ENCODE measurements at regions not wholly inside any gene's neighbourhood (a gene's known extent, or its start where the extent isn't known, plus 50 kb on each side); places are given as distances from the start of the nearest gene placed in this dataset.
"Not testable (repeated sequence)": the region's sequence is repeated elsewhere in the genome, so short reads cannot be mapped to it uniquely, and the experiment has no call there.

DNA sequence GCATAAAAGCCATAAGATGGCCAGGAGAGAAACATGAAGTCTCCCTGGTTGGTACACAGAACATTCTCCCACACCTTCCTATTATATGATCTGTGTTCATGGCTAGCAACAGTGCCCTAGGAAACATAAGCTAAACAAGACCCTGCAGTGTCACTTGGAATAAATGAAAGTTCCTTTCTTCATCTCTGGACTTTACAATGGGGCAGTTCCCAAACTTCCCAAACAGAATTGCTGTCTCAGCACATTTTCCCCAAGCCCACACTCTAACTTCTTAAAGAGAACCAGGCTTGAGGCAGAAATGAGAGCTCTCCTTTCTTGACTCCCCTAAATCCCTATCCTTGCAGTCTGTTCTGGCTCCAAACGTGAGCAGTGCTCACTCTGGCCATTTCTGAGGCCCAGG, 173.2 kb upstream of the CREB1 start:
- H3K4me3 ChIP-seq: no peak overlapping the region
- H3K4me1 ChIP-seq (replicated peaks in 1 of 2): peaks cover 4% of the 10 kb centered on the region in 2 donors
- 17 to 83% (median 50%) methylated on average over 1 of the region's 1 CpG; no CpG with 5 or more reads in 3 of the 10 experiments for WGBS, 10 experiments
- in situ Hi-C loops (cut with MboI; ENCODE audit: low pct_unique_long_range_greater_than_20kb in 2 of 9, low sequenced_read_pairs in 9 of 9, unreplicated experiment in 9 of 9): no loop called here
- peak in 1 of 8 experiments; percentile 30 for ATAC-seq (replicated peaks in 6 of 8)
- no peak overlapping the region for H3K27ac ChIP-seq

DNA sequence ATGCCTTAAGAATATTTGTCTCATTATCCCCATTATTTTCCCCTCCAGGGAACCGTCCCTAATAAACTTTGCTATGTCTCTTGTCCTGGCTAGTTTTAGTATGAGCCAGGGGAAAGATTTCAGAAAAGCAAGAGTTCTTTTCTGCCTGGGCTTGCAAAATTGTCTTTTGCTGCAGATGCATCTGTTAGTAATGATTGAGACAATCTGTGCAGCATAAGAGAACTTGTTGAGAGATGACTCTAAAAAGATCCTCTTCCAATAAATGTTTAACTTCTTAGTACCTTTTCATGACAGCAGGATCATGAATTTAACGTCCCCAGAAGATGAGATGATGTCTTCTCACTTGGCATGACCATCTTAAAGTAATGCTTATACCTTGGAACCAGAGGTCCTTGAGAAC, 172.5 kb upstream of the CREB1 start:
- Histone ChIP-seq H3K27ac (no peak overlapping the region), H3K4me3 (no peak overlapping the region), H3K4me1 (replicated peaks in 1 of 2) (peaks cover 4% of the 10 kb centered on the region in 2 donors)
- WGBS, 10 experiments: 0 to 100% (median 59%) methylated on average over 1 to 2 of the region's 2 CpGs; no CpG with 5 or more reads in 3 of the 10 experiments
- in situ Hi-C loops (cut with MboI; ENCODE audit: low pct_unique_long_range_greater_than_20kb in 2 of 9, low sequenced_read_pairs in 9 of 9, unreplicated experiment in 9 of 9): no loop called here
- no peak for ATAC-seq (replicated peaks in 6 of 8)

DNA sequence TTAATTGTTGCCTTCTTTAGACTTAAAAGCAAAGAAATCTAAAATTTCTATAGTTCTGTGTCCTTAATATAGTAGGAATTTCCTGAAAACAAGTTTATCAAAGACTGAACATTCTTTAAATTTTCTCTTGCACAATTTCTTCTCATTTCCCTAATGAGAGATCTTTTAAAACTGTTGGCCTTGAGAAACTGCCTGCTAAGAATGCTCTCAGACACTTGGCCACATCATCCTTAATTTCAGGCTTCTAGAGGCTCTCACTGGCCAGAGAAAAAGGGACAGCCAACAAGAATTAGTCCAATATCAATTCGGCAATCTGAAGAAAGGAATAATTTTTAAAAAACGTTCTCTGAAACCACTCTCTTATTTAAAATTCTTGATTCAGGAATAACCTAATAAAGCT, 167.0 kb upstream of the CREB1 start:
- H3K4me3 ChIP-seq: no peak overlapping the region
- no peak for ATAC-seq (replicated peaks in 6 of 8)
- no peak overlapping the region for H3K27ac ChIP-seq
- in situ Hi-C loops (cut with MboI; ENCODE audit: low pct_unique_long_range_greater_than_20kb in 2 of 9, low sequenced_read_pairs in 9 of 9, unreplicated experiment in 9 of 9): no loop called here
- peaks cover 9 to 16% of the 10 kb centered on the region in 2 donors for H3K4me1 ChIP-seq (replicated peaks in 1 of 2)
- 6 to 94% (median 60%) methylated on average over 1 to 2 of the region's 2 CpGs; no CpG with 5 or more reads in 1 of the 10 experiments for WGBS, 10 experiments

DNA sequence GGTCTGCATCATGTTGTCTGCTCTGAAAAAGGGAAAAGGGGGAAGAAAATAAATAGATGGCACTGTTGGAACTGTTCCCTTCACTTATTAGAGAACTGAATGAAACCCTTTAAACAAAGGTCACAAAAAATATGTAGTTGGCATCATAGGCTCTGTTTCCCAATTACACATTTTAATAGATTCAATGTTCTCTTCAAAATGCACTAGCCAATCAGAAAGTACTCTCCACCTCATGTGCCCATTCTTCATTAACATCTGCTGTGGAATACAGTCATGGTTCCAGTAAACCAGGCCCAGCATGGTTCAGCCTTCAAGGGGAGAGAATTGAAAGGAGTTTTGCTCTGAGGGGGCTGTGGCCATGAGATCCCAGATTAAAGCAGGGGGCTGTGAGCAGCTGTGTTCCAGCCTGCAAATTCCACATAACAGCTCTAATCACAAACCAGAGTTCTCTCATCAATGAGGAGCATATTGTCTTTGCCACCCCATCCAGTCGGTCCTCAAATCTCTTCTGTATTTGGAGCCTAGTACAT, 165.9 kb upstream of the CREB1 start:
- 83 to 100% (median 88%) methylated on average over 1 of the region's 1 CpG; no CpG with 5 or more reads in 5 of the 10 experiments for WGBS, 10 experiments
- in situ Hi-C loops (cut with MboI; ENCODE audit: low pct_unique_long_range_greater_than_20kb in 2 of 9, low sequenced_read_pairs in 9 of 9, unreplicated experiment in 9 of 9): no loop called here
- H3K4me3 ChIP-seq: no peak overlapping the region
- no peak for ATAC-seq (replicated peaks in 6 of 8)
- H3K27ac ChIP-seq: no peak overlapping the region
- peaks cover 9 to 16% of the 10 kb centered on the region in 2 donors for H3K4me1 ChIP-seq (replicated peaks in 1 of 2)

DNA sequence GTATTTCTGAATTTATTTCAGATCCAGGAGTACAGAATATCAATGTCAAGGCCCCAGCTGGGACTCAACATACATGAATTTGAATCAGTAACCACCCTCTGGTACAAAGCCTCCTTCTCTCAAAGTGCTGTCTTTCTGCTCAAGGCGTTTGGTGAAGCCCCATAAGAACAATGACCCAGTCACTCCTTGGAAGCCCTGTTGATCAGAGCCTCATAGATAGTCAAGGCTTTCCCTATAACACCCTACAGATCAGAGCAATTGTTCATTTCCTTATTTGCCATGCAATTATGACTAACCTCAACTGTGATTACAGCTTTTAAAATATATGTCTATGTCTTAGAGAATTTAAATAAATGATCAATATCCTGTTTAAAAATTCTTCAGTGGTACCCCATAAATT, 159.1 kb upstream of the CREB1 start:
- WGBS, 10 experiments: 0 to 83% (median 45%) methylated on average over 1 of the region's 1 CpG; no CpG with 5 or more reads in 4 of the 10 experiments
- no peak overlapping the region for H3K4me3 ChIP-seq
- in situ Hi-C loops (cut with MboI; ENCODE audit: low pct_unique_long_range_greater_than_20kb in 2 of 9, low sequenced_read_pairs in 9 of 9, unreplicated experiment in 9 of 9): no loop called here

DNA sequence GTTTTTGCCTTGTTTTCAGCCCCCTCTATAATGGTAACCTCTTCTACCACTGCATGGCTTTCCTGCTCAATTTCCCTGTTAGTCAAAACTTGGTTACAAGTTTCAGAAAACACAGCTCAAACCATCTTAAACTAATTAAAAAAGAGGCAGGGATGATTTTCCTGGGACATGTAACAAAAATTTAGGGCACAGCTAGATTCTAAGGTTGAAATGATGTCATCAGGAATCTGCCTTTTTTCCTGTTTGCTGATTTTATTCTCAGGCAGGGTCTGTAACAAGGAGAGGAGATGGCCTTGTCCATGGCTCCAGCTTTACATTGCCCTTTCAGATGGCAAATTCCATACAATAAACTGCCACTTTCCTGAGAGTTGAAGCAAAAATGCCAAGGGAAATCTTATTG, 157.9 kb upstream of the CREB1 start:
- in situ Hi-C loops (cut with MboI; ENCODE audit: low pct_unique_long_range_greater_than_20kb in 2 of 9, low sequenced_read_pairs in 9 of 9, unreplicated experiment in 9 of 9): no loop called here

More for the DNA sequence above, 159.1 kb upstream of the CREB1 start:
- Histone ChIP-seq H3K4me1 (replicated peaks in 1 of 2) (peaks cover 17 to 27% of the 10 kb centered on the region in 2 donors), H3K27ac (no peak overlapping the region)
- ATAC-seq (replicated peaks in 6 of 8): no peak

DNA sequence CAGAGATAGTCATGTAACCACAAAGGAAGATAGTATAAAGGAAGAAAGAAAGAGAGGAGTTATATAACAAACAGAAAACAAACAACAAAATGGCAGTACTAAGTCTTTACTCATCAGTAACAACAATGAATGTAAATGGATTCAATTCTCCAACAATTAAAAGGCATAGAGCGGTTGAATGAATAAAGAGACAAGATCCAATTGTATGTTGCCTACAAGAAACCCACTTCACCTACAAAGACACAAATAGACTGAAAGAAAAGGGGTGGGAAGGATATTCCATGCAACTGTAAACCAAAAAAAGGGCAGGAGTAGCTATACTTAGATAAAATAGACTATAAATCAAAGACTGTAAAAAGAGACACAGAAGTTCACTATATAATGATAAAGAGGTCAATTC, 157.3 kb upstream of the CREB1 start:
- no peak for ATAC-seq (replicated peaks in 6 of 8)
- in situ Hi-C loops (cut with MboI; ENCODE audit: low pct_unique_long_range_greater_than_20kb in 2 of 9, low sequenced_read_pairs in 9 of 9, unreplicated experiment in 9 of 9): no loop called here
- Histone ChIP-seq H3K4me3 (no peak overlapping the region), H3K4me1 (replicated peaks in 1 of 2) (peaks cover 12 to 20% of the 10 kb centered on the region in 2 donors), H3K27ac (no peak overlapping the region)
- WGBS, 10 experiments: 50 to 100% (median 82%) methylated on average over 1 of the region's 1 CpG; no CpG with 5 or more reads in 1 of the 10 experiments

More for the DNA sequence above, 157.9 kb upstream of the CREB1 start:
- no peak for ATAC-seq (replicated peaks in 6 of 8)
- peaks cover 12 to 20% of the 10 kb centered on the region in 2 donors for H3K4me1 ChIP-seq (replicated peaks in 1 of 2)
- H3K27ac ChIP-seq: no peak overlapping the region
- no peak overlapping the region for H3K4me3 ChIP-seq

DNA sequence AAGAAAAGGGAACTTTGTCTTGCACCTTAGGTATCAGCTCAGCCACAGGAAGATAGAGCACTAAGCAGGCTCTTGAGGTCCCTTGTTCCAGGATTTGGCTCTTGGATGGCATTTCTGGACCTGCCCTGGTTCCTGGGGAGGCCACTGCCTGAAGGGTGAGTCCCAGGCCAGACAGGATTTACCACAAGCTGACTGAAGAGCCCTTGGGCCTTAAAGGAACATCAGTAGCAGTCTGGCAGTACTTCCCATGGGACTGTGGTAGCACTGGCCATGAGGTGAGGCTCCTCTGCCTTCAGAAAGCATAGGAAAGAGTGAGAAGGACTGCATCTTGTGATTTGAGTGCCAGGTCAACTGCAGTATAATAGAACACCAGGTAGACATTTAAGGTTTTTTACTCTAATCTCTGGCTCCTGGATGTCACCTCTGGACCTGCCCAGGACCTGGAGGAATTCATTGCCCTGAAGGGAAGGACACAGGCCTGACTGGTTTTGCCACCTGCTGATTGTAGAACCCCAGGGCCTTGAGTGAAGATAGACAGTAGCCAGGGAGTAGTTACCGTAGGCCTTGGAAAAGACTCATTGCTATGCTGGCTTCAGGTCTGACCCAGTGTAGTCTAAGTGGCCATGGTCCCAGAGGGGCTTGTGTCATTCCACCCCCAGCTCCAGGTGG, 154.4 kb upstream of the CREB1 start:
- H3K4me3 ChIP-seq: no peak overlapping the region
- 100% methylated on average over 1 of the region's 1 CpG; no CpG with 5 or more reads in 7 of the 10 experiments for WGBS, 10 experiments
- peaks cover 4 to 6% of the 10 kb centered on the region in 2 donors for H3K4me1 ChIP-seq (replicated peaks in 1 of 2)
- ATAC-seq (replicated peaks in 6 of 8): no peak
- in situ Hi-C loops (cut with MboI; ENCODE audit: low pct_unique_long_range_greater_than_20kb in 2 of 9, low sequenced_read_pairs in 9 of 9, unreplicated experiment in 9 of 9): no loop called here
- H3K27ac ChIP-seq: no peak overlapping the region

DNA sequence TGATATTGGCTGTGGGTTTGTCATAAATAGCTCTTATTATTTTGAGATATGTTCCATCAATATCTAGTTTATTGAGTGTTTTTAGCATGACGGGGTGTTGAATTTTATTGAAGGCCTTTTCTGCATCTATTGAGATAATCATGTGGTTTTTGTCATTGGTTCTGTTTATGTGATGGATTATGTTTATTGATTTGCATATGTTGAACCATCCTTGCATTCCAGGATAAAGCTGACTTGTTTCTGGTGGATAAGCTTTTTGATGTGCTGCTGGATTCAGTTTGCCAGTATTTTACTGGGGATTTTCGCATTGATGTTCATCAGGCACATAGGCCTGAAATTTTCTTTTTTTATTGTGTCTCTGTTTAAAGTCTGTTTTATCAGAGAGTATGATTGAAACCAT, 151.1 kb upstream of the CREB1 start:
- 38 to 100% (median 86%) methylated on average over 1 to 2 of the region's 2 CpGs; no CpG with 5 or more reads in 1 of the 10 experiments for WGBS, 10 experiments
- H3K4me3 ChIP-seq; H3K27ac ChIP-seq; ATAC-seq (replicated peaks in 6 of 8); H3K4me1 ChIP-seq (replicated peaks in 1 of 2); in situ Hi-C loops (cut with MboI; ENCODE audit: low pct_unique_long_range_greater_than_20kb in 2 of 9, low sequenced_read_pairs in 9 of 9, unreplicated experiment in 9 of 9): not testable (repeated sequence)

DNA sequence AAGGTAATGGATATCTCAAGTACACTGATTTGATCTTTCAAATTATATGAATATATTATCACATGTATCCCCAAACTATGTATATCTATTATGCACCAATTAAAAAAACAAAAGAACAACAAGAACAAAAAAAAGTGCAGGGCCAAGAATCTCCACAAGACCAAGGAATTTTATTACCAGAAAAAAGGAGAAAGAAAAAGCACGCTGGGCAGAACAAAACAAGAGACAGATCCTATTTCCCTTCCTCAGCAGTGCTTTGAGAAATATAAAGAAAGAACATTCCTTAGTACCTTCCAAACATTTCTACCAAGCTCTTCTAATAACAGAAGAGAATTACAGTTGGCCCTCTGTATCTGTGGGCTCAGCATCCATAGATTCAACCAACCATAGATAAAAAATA, 144.7 kb upstream of the CREB1 start:
- ATAC-seq (replicated peaks in 6 of 8): no peak
- Histone ChIP-seq H3K27ac (no peak overlapping the region), H3K4me1 (replicated peaks in 1 of 2) (no peaks in the 10 kb centered on the region), H3K4me3 (no peak overlapping the region)
- WGBS, 10 experiments: 38 to 100% (median 71%) methylated on average over 1 of the region's 1 CpG
- in situ Hi-C loops (cut with MboI; ENCODE audit: low pct_unique_long_range_greater_than_20kb in 2 of 9, low sequenced_read_pairs in 9 of 9, unreplicated experiment in 9 of 9): no loop called here

DNA sequence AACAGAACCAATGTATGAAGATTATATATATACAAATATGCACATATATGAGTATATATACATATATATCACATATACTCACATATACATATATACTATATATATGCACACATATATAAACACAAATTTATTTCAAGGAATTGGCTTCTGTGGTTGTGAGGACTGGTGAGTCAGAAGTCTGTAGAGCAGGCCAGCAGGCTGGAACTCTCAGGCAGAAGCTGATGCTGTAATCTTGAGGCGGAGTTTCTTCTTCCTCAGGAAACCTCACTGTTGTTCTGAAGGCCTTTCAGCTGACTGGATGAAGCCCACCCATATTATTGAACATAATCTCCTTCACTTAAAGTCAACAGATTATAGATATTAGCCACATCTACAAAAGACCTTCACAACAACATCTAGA, 143.9 kb upstream of the CREB1 start:
- Histone ChIP-seq H3K27ac (no peak overlapping the region), H3K4me1 (replicated peaks in 1 of 2) (no peaks in the 10 kb centered on the region), H3K4me3 (no peak overlapping the region)
- WGBS, 10 experiments: 100% methylated on average over 1 of the region's 1 CpG; no CpG with 5 or more reads in 8 of the 10 experiments
- in situ Hi-C loops (cut with MboI; ENCODE audit: low pct_unique_long_range_greater_than_20kb in 2 of 9, low sequenced_read_pairs in 9 of 9, unreplicated experiment in 9 of 9): no loop called here
- peak in 2 of 8 experiments; percentile 42 to 44 for ATAC-seq (replicated peaks in 6 of 8)

DNA sequence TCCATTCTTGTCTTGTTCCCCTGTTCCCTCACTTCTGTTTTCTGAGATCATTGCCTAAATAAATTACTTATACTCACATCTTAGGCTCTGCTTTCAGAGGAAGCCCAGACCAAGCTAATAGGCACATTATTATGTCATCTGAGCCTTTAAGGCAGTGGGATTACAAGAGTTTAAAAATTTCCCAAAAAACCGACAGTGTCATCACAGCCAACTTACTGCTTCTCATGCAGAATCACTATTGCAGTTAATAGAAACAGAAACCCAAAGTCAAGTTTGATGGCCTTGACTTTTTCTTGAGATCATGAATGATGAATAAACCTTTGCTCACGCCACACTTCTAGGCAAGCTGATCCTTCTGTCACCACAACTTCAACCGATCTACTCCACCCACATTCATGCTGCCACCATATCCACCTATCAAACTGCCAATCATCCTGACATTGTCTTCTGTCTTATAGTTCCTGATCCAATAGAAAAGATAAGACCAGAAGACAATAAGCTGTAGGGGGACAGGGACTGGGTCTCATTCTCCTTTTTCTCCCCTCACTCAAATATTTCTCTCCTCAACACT, 142.7 kb upstream of the CREB1 start:
- ATAC-seq (replicated peaks in 6 of 8): no peak
- Histone ChIP-seq H3K4me1 (replicated peaks in 1 of 2) (no peaks in the 10 kb centered on the region), H3K4me3 (no peak overlapping the region), H3K27ac (no peak overlapping the region)
- 73 to 100% (median 87%) methylated on average over 1 to 3 of the region's 3 CpGs; no CpG with 5 or more reads in 3 of the 10 experiments for WGBS, 10 experiments
- in situ Hi-C loops (cut with MboI; ENCODE audit: low pct_unique_long_range_greater_than_20kb in 2 of 9, low sequenced_read_pairs in 9 of 9, unreplicated experiment in 9 of 9): no loop called here

DNA sequence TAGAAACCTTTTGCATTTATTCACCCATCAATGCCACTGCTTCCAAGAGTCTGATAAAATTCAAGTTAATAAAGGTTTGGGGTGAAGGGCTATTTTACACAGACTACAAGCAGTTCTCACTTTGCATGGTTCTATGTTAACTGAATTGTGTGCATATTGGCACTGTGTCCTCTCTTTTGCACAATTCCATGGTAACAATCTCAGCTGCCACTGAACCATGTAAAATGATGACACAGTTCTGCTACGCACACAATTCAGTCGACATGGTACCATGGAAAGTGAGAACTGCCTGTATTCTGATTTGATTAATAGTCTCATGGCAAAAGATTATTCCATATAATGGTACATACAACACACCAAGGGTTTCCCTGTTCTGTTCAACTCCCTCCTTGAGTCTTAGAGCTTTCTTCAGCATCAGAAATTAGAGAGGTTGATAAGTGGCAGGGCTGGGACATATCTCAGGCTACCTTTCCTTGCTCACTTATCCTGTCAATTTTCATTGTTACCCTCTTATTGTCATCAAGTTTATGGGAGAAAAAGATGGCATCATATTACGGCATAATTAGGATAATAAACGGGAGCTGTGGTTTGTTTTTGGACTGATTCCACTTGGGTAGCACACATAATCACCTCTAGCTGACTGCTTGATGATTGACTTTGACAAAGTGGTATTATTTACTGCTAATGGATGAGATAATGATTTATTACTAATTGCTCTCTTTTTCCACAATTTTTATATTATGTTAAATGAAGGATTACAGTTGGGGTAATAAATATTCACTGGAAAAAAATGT, 139.3 kb upstream of the CREB1 start:
- in situ Hi-C loops (cut with MboI; ENCODE audit: low pct_unique_long_range_greater_than_20kb in 2 of 9, low sequenced_read_pairs in 9 of 9, unreplicated experiment in 9 of 9): no loop called here
- H3K4me1 ChIP-seq (replicated peaks in 1 of 2): no peaks in the 10 kb centered on the region
- 43 to 100% (median 90%) methylated on average over 2 to 4 of the region's 4 CpGs; no CpG with 5 or more reads in 1 of the 10 experiments for WGBS, 10 experiments
- no peak overlapping the region for H3K4me3 ChIP-seq
- H3K27ac ChIP-seq: no peak overlapping the region
- peak in 1 of 8 experiments; percentile 30 for ATAC-seq (replicated peaks in 6 of 8)
